HG02571 (cell line): ENCODE measurements at regions not wholly inside any gene's neighbourhood (a gene's known extent, or its start where the extent isn't known, plus 50 kb on each side); places are given as distances from the start of the nearest gene placed in this dataset.

Source experiments
- ATAC-seq: cut with Tn5 transposase; IDR thresholded peaks from one replicate; pipeline ENCODE4 v1.9.1; 2021; ENCODE audit warnings: mild to moderate bottlenecking, moderate library complexity; ENCODE audit not compliant: unreplicated experiment

- no peak for ATAC-seq
Observed at GRCh38 chr4:18250564-18250963, 229.0 kb upstream of the LCORL start.

- no peak for ATAC-seq
Observed at GRCh38 chr4:18248611-18249010, 227.1 kb upstream of the LCORL start.

- ATAC-seq, result no peak
Observed at GRCh38 chr4:18247189-18247588, 225.6 kb upstream of the LCORL start.

GRCh38 chr4:18242919-18243693 is 221.6 kb upstream of the LCORL start:
- ATAC-seq, result no peak

GRCh38 chr4:18241727-18242126 is 220.2 kb upstream of the LCORL start:
- no peak for ATAC-seq

GRCh38 chr4:18234108-18234507 is 212.6 kb upstream of the LCORL start:
- no peak for ATAC-seq

- no peak for ATAC-seq
Observed at GRCh38 chr4:18231726-18232125, 210.2 kb upstream of the LCORL start.

- no peak for ATAC-seq
Observed at GRCh38 chr4:18227880-18228279, 206.3 kb upstream of the LCORL start.

- ATAC-seq, result no peak
Observed at GRCh38 chr4:18214411-18215055, 193.0 kb upstream of the LCORL start.

GRCh38 chr4:18213576-18214198 is 192.1 kb upstream of the LCORL start:
- ATAC-seq, result no peak

- no peak for ATAC-seq
Observed at GRCh38 chr4:18209448-18209847, 187.9 kb upstream of the LCORL start.

- no peak for ATAC-seq
Observed at GRCh38 chr4:18203966-18204365, 182.4 kb upstream of the LCORL start.

GRCh38 chr4:18202486-18202885 is 180.9 kb upstream of the LCORL start:
- no peak for ATAC-seq

- no peak for ATAC-seq
Observed at GRCh38 chr4:18201885-18202284, 180.3 kb upstream of the LCORL start.

- ATAC-seq, result no peak
Observed at GRCh38 chr4:18198653-18199052, 177.1 kb upstream of the LCORL start.

GRCh38 chr4:18197467-18197866 is 175.9 kb upstream of the LCORL start:
- ATAC-seq, result no peak

GRCh38 chr4:18194278-18194677 is 172.7 kb upstream of the LCORL start:
- no peak for ATAC-seq

GRCh38 chr4:18192901-18193300 is 171.3 kb upstream of the LCORL start:
- ATAC-seq, result no peak

- no peak for ATAC-seq
Observed at GRCh38 chr4:18185491-18185890, 163.9 kb upstream of the LCORL start.

GRCh38 chr4:18180892-18181291 is 159.3 kb upstream of the LCORL start:
- ATAC-seq, result no peak

- ATAC-seq, result no peak
Observed at GRCh38 chr4:18180122-18180521, 158.6 kb upstream of the LCORL start.

- no peak for ATAC-seq
Observed at GRCh38 chr4:18171896-18172295, 150.3 kb upstream of the LCORL start.
